GM12878 (cell line): ENCODE measurements at regions not wholly inside any gene's neighbourhood (a gene's known extent, or its start where the extent isn't known, plus 50 kb on each side); places are given as distances from the start of the nearest gene placed in this dataset.

Source experiments
- ATAC-seq: fragments of 200-7000 bp; cut with Tn5 transposase; 3 replicates; pipeline ENCODE4 v1.9.1; 2020; ENCODE audit warnings: mild to moderate bottlenecking, moderate library complexity
- BruUV-seq: library from RNA; stranded (reverse); fragments of 400-500 nt; replicated peaks from 2 replicates; lab custom pipeline; 2021; lab: Mats Ljungman, UMichigan
- CTCF ChIA-PET: fragments of 300-600 bp; sonication (Branson Sonifier 250); formaldehyde crosslinking; extraction: SDS; loops from one replicate; lab custom pipeline; 2021; ENCODE audit warnings: inconsistent platforms; lab: Yijun Ruan, JAX
- POLR2A ChIA-PET: fragments of 350-600 bp; formaldehyde crosslinking; extraction: SDS; loops from one replicate; lab custom pipeline; 2021; ENCODE audit warnings: inconsistent platforms; lab: Charles Lee
- RAD21 ChIA-PET: fragments of 300-600 bp; sonication (Branson Sonifier 250); formaldehyde crosslinking; loops from one replicate; lab custom pipeline; 2023; ENCODE audit warnings: antibody characterized with exemption; ENCODE audit not compliant: unreplicated experiment; lab: Charles Lee
- SMC1A ChIA-PET: fragments of 300-600 bp; sonication (Branson Sonifier 250); formaldehyde crosslinking; loops from one replicate; lab custom pipeline; 2023; ENCODE audit not compliant: unreplicated experiment, uncharacterized antibody; lab: Charles Lee
- DNase-seq: peaks from one replicate; pipeline ENCODE4 v3.0.0-alpha.2; 2011; ENCODE audit warnings: low read depth, low spot score
- FAIRE-seq: peaks from 3 replicates; lab custom pipeline; 2011; peaks lifted over from hg19 to GRCh38; lab: Jason Lieb, UNC
- H2AFZ ChIP-seq: 2 replicates; pipeline ENCODE4 v1.6.0; 2011; ENCODE audit warnings: low read depth, low read length, control low read depth; ENCODE audit not compliant: control insufficient read depth
- H3K27ac ChIP-seq: 2 replicates; pipeline ENCODE4 v1.5.1; 2011; ENCODE audit warnings: control low read depth; ENCODE audit not compliant: control insufficient read depth, insufficient read depth
- H3K27me3 ChIP-seq, 2 experiments: replicated peaks in 1 of 2; 2 replicates each; pipeline versions ENCODE4 v1.6.0 to v1.6.1; 2011; ENCODE audit warnings: low read length in 1 of 2; ENCODE audit not compliant: control insufficient read depth in 2 of 2, insufficient read depth in 2 of 2
- H3K36me3 ChIP-seq, 2 experiments: 2 replicates each; pipeline ENCODE4 v1.5.1; 2011; ENCODE audit warnings: low read length in 1 of 2; ENCODE audit not compliant: control insufficient read depth in 2 of 2, insufficient read depth in 2 of 2
- H3K4me1 ChIP-seq: 2 replicates; pipeline ENCODE4 v1.6.1; 2011; ENCODE audit warnings: mild to moderate bottlenecking, low read length, moderate library complexity, mixed read lengths; ENCODE audit not compliant: control insufficient read depth, insufficient read depth
- H3K4me2 ChIP-seq: 2 replicates; pipeline ENCODE4 v1.6.0; 2011; ENCODE audit warnings: control low read depth; ENCODE audit not compliant: control insufficient read depth, insufficient read depth
- H3K4me3 ChIP-seq: fragments of 200-600 bp; sonication (generic); 2 replicates; pipeline ENCODE4 v1.5.1; 2016
- H3K79me2 ChIP-seq: 2 replicates; pipeline ENCODE4 v1.6.0; 2011; ENCODE audit warnings: low read length; ENCODE audit not compliant: control insufficient read depth, insufficient read depth
- H3K9ac ChIP-seq: 2 replicates; pipeline ENCODE4 v1.8.0; 2011; ENCODE audit warnings: low read length, control low read depth, mixed read lengths; ENCODE audit not compliant: control insufficient read depth, insufficient read depth
- H3K9me3 ChIP-seq: replicated peaks from 3 replicates; pipeline ENCODE4 v1.5.1; 2011; ENCODE audit warnings: mild to moderate bottlenecking, low read length; ENCODE audit not compliant: control insufficient read depth, insufficient read depth
- H4K20me1 ChIP-seq: 2 replicates; pipeline ENCODE4 v1.6.0; 2011; ENCODE audit not compliant: control insufficient read depth, insufficient read depth
- IRF4 ChIP-seq: IDR thresholded peaks from 2 replicates; pipeline ENCODE4 v1.6.1; 2011; ENCODE audit warnings: low read depth, low read length
- RELA ChIP-seq: fragments of 450-650 bp; IDR thresholded peaks from 2 replicates; pipeline ENCODE4 v1.8.0; 2014; ENCODE audit warnings: borderline replicate concordance; ENCODE audit not compliant: partially characterized antibody
- SIX5 ChIP-seq: IDR thresholded peaks from 2 replicates; pipeline ENCODE4 v1.6.1; 2011; ENCODE audit warnings: mild to moderate bottlenecking, low read depth, low read length, moderate library complexity; ENCODE audit not compliant: severe bottlenecking
- SMARCA5 ChIP-seq: fragments of 450-650 bp; IDR thresholded peaks from 2 replicates; pipeline ENCODE4 v1.6.1; 2017; ENCODE audit warnings: mild to moderate bottlenecking
- ZNF207 ChIP-seq: fragments of 450-650 bp; IDR thresholded peaks from 2 replicates; pipeline ENCODE4 v1.6.1; 2014; ENCODE audit warnings: antibody characterized with exemption, mild to moderate bottlenecking, borderline replicate concordance
- WGBS: methylation state at CpG from one replicate; pipeline ENCODE4 v1.1.6; 2016; ENCODE audit warnings: low lambda C conversion rate; ENCODE audit not compliant: insufficient replicate concordance, insufficient coverage; ENCODE audit errors: missing lambda C conversion rate; 5-methylcytosine and 5-hydroxymethylcytosine counted together
- in situ Hi-C: fragments of 300-500 bp; cut with MboI; formaldehyde crosslinking; loops from 9 replicates; pipeline ENCODE4 v1.14.3; 2018; ENCODE audit warnings: mixed read lengths
- intact Hi-C: fragments of 100-400 bp; cut with micrococcal nuclease; formaldehyde crosslinking; loops from one replicate; pipeline ENCODE4 v1.14.2; 2022; ENCODE audit not compliant: unreplicated experiment
- TF ChIP-seq, protein P1 (sequence below): fragments of 450-650 bp; IDR thresholded peaks from 2 replicates; pipeline ENCODE4 v1.6.1; 2016; ENCODE audit warnings: mild to moderate bottlenecking

DNA sequence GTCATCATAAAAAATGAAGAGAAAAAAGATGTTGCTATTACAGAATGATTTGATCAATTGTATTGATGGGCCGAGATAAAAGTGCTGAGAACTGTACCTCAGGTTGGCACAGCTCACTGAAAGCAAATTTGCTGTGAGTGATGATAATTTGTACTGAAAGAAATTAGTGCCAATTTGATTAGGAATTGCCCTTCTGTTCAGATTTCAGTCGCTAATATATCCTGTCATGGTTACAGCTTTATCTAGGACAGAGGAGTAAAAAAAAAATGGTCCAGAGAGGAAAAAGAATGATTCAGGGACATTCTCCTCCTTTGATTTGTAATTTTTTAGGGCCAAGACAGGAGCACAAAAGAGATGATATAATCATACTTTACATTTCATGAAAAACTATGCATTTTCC, 1264.2 kb downstream of the ROBO2 start:
- Histone ChIP-seq H3K27ac (no peak overlapping the region), H3K36me3 (no peaks in the 10 kb centered on the region), H2AFZ (no peak overlapping the region), H3K4me2 (no peak overlapping the region), H3K4me3 (no peak overlapping the region), H3K9me3 (no peaks in the 10 kb centered on the region; the same call in 2 of the 3 replicates), H3K4me1 (no peaks in the 10 kb centered on the region), H3K27me3 (no peaks in the 10 kb centered on the region), H3K9ac (no peak overlapping the region), H4K20me1 (no peaks in the 10 kb centered on the region), H3K79me2 (no peaks in the 10 kb centered on the region)
- POLR2A ChIA-PET: no interaction called here
- CTCF ChIA-PET: interaction anchor here (0.8 kb wide), 1 partner anchor 344 kb away, joined by 3 read pairs; no protein-coding TSS in a partner anchor
- ATAC-seq: no peak
- BruUV-seq: no TSS peak
- RAD21 ChIA-PET: no interaction called here
- SMC1A ChIA-PET: interaction anchor here (0.9 kb wide), 1 partner anchor 77 kb away, joined by 3 read pairs; no protein-coding TSS in a partner anchor
- FAIRE-seq: no peak
- no peak for DNase-seq
- no peak for TF ChIP-seq IRF4
- TF ChIP-seq SMARCA5: no peak
- no peak for TF ChIP-seq SIX5
- no peak for TF ChIP-seq ZNF207
- in situ Hi-C loops: no loop called here
- intact Hi-C loops: no loop called here
- 17% methylated on average over 2 of the region's 2 CpGs for WGBS

GRCh38 chr3:78312851-78313250, 1273.0 kb downstream of the ROBO2 start:
- H2AFZ ChIP-seq: no peak overlapping the region
- RAD21 ChIA-PET: no interaction called here
- FAIRE-seq: no peak

More at GRCh38 chr3:78312851-78313250, 1273.0 kb downstream of the ROBO2 start:
- Histone ChIP-seq H4K20me1 (no peaks in the 10 kb centered on the region), H3K4me2 (no peak overlapping the region), H3K4me3 (no peak overlapping the region), H3K4me1 (no peaks in the 10 kb centered on the region), H3K36me3 (no peaks in the 10 kb centered on the region), H3K9ac (no peak overlapping the region), H3K27me3 (no peaks in the 10 kb centered on the region), H3K9me3 (no peaks in the 10 kb centered on the region), H3K27ac (no peak overlapping the region), H3K79me2 (no peaks in the 10 kb centered on the region)
- ChIA-PET SMC1A (no interaction called here), CTCF (no interaction called here), POLR2A (no interaction called here)
- in situ Hi-C loops: no loop called here
- ATAC-seq (no peak), DNase-seq (no peak)
- TF ChIP-seq, protein P1, sequence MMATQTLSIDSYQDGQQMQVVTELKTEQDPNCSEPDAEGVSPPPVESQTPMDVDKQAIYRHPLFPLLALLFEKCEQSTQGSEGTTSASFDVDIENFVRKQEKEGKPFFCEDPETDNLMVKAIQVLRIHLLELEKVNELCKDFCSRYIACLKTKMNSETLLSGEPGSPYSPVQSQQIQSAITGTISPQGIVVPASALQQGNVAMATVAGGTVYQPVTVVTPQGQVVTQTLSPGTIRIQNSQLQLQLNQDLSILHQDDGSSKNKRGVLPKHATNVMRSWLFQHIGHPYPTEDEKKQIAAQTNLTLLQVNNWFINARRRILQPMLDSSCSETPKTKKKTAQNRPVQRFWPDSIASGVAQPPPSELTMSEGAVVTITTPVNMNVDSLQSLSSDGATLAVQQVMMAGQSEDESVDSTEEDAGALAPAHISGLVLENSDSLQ: no peak
- no peak for TF ChIP-seq RELA
- 48% methylated on average over 2 of the region's 2 CpGs for WGBS
- intact Hi-C loops: loop anchor here (10.0 kb wide), 1 partner anchor 332 kb away; no protein-coding TSS in a partner anchor
- no TSS peak for BruUV-seq
